KMS-11 (cell line): ENCODE measurements at regions not wholly inside any gene's neighbourhood (a gene's known extent, or its start where the extent isn't known, plus 50 kb on each side); places are given as distances from the start of the nearest gene placed in this dataset.

Experiments used
- H2AFZ ChIP-seq: fragments of 200-600 bp; sonication (generic); 2 replicates; pipeline ENCODE4 v1.6.1; 2016; ENCODE audit warnings: antibody characterized with exemption, mixed run types, low read depth
- H3K27ac ChIP-seq: fragments of 200-600 bp; sonication (generic); 2 replicates; pipeline ENCODE4 v1.6.1; 2016; ENCODE audit warnings: mild to moderate bottlenecking, mixed run types
- H3K27me3 ChIP-seq: fragments of 200-600 bp; sonication (generic); 2 replicates; pipeline ENCODE4 v1.6.1; 2017; ENCODE audit warnings: mild to moderate bottlenecking, low read depth, mixed run types, moderate library complexity; ENCODE audit not compliant: insufficient read depth
- H3K36me3 ChIP-seq: fragments of 200-600 bp; sonication (generic); 2 replicates; pipeline ENCODE4 v1.6.1; 2017; ENCODE audit warnings: mild to moderate bottlenecking, mixed run types; ENCODE audit not compliant: insufficient read depth
- H3K4me1 ChIP-seq: fragments of 200-600 bp; sonication (generic); 2 replicates; pipeline ENCODE4 v1.6.1; 2016; ENCODE audit warnings: mild to moderate bottlenecking, low read depth, mixed run types; ENCODE audit not compliant: poor library complexity, severe bottlenecking
- H3K4me2 ChIP-seq: fragments of 200-600 bp; sonication (generic); 2 replicates; pipeline ENCODE4 v1.7.0; 2016; ENCODE audit warnings: mild to moderate bottlenecking, mixed run types
- H3K4me3 ChIP-seq: fragments of 200-600 bp; sonication (generic); IDR thresholded peaks from 2 replicates; pipeline ENCODE4 v1.6.1; 2017; ENCODE audit warnings: low read depth, low read length, mixed read lengths; ENCODE audit not compliant: insufficient read depth
- H3K79me2 ChIP-seq: fragments of 200-600 bp; sonication (generic); 2 replicates; pipeline ENCODE4 v1.6.1; 2016; ENCODE audit warnings: low read depth, mixed run types; ENCODE audit not compliant: insufficient read depth
- H3K9ac ChIP-seq: fragments of 200-600 bp; sonication (generic); 2 replicates; pipeline ENCODE4 v1.6.1; 2016; ENCODE audit warnings: mild to moderate bottlenecking, mixed run types
- H4K20me1 ChIP-seq: fragments of 200-600 bp; sonication (generic); 2 replicates; pipeline ENCODE4 v1.6.1; 2016; ENCODE audit warnings: mild to moderate bottlenecking, mixed run types; ENCODE audit not compliant: insufficient read depth
- TF ChIP-seq, protein P1 (sequence below): fragments of 200-600 bp; sonication (generic); conservative IDR thresholded peaks from 2 replicates; pipeline ENCODE4 v1.6.1; 2017; ENCODE audit warnings: low read depth, mild to moderate bottlenecking, antibody characterized with exemption, low read length, moderate library complexity, mixed read lengths

DNA sequence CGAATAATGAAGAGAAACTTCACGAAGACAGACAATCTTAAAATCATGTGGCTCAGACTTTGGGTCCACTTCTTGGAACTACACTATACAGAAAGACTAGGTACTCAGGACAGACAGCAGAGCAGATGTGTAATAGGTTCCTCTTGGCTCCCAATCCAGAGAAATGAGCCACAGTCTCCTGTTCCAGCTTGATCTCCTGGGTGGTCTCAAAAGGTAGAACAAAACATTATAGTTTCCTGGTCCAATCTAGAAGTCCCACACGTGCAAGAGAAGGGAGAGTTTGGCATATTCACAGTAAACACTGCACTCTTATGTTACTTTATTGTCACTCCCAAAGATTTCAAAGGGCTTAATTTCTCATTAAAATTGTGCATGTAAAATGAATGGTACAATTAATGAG is 134.5 kb upstream of the FIBIN start:
- H2AFZ ChIP-seq = no peak overlapping the region
- TF ChIP-seq, protein P1, sequence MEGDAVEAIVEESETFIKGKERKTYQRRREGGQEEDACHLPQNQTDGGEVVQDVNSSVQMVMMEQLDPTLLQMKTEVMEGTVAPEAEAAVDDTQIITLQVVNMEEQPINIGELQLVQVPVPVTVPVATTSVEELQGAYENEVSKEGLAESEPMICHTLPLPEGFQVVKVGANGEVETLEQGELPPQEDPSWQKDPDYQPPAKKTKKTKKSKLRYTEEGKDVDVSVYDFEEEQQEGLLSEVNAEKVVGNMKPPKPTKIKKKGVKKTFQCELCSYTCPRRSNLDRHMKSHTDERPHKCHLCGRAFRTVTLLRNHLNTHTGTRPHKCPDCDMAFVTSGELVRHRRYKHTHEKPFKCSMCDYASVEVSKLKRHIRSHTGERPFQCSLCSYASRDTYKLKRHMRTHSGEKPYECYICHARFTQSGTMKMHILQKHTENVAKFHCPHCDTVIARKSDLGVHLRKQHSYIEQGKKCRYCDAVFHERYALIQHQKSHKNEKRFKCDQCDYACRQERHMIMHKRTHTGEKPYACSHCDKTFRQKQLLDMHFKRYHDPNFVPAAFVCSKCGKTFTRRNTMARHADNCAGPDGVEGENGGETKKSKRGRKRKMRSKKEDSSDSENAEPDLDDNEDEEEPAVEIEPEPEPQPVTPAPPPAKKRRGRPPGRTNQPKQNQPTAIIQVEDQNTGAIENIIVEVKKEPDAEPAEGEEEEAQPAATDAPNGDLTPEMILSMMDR = no peak

DNA sequence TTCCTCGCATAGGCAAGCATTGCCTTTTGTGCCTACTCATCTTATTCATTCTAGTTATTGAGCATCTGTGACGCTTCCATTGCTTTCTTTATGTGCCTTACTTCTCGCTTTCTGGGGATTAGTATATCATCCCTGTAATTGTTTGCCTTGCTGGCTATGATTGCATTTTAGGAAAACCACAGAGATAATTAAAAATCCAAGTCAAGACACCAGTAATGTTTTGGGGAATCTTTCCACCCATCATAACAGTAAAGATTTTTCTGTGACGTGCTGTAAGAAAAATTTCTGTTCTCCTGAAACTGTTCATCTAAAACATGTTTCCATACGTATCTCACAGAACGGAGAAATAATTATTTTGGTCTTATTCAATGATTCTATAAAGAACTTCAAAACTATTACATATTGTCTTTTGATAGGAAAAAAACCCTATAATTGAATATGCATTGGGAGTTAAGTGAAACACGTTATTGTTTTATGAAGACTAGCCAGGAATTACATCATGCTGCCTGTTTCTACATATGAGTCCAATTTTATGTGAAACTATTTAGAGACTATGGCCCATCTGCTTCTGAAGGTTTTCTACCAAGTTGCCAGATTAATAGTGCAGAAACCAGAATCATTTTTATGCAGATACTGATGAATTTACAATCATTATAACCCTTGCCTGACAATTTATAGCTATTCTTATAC is 133.7 kb upstream of the FIBIN start:
- no peaks in the 10 kb centered on the region for H4K20me1 ChIP-seq
- peaks cover 6% of the 10 kb centered on the region for H3K4me1 ChIP-seq
- no peak overlapping the region for H3K4me2 ChIP-seq
- no peaks in the 10 kb centered on the region for H3K79me2 ChIP-seq
- no peak overlapping the region for H3K4me3 ChIP-seq
- no peaks in the 10 kb centered on the region for H3K27me3 ChIP-seq
- H3K36me3 ChIP-seq = no peaks in the 10 kb centered on the region
- TF ChIP-seq, protein P1 = no peak
- no peak overlapping the region for H3K9ac ChIP-seq
- H2AFZ ChIP-seq = no peak overlapping the region
- no peak overlapping the region for H3K27ac ChIP-seq

More for the DNA sequence above, 134.5 kb upstream of the FIBIN start:
- no peaks in the 10 kb centered on the region for H3K27me3 ChIP-seq
- no peaks in the 10 kb centered on the region for H3K79me2 ChIP-seq
- H3K4me3 ChIP-seq = no peak overlapping the region
- H3K4me2 ChIP-seq = no peak overlapping the region
- H4K20me1 ChIP-seq = no peaks in the 10 kb centered on the region
- H3K27ac ChIP-seq = no peak overlapping the region
- no peaks in the 10 kb centered on the region for H3K36me3 ChIP-seq
- peaks cover 6% of the 10 kb centered on the region for H3K4me1 ChIP-seq
- H3K9ac ChIP-seq = no peak overlapping the region

DNA sequence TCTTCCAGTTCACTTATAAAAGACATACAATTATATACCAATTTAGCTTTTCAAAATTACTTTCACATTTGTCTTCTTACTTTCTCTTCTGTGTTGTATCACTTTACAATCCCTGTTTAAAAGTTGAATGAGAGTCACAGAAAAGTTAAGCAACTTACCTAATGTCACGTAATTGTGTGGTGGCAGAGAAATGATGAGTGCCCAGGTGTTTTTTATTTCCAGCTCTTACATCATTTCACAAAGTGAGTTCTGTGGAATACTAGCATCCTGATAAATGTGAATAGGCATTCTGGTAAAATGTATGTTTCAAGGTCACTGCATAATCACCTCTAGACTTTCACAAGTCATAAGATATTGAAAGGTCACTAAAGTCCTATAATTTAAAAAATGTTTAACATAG is 133.0 kb upstream of the FIBIN start:
- TF ChIP-seq, protein P1 = no peak
- Histone ChIP-seq H3K36me3 (no peaks in the 10 kb centered on the region), H3K79me2 (no peaks in the 10 kb centered on the region), H2AFZ (no peak overlapping the region), H3K27ac (no peak overlapping the region), H4K20me1 (no peaks in the 10 kb centered on the region), H3K27me3 (no peaks in the 10 kb centered on the region), H3K4me2 (no peak overlapping the region), H3K4me1 (peaks cover 6% of the 10 kb centered on the region), H3K4me3 (no peak overlapping the region), H3K9ac (no peak overlapping the region)

DNA sequence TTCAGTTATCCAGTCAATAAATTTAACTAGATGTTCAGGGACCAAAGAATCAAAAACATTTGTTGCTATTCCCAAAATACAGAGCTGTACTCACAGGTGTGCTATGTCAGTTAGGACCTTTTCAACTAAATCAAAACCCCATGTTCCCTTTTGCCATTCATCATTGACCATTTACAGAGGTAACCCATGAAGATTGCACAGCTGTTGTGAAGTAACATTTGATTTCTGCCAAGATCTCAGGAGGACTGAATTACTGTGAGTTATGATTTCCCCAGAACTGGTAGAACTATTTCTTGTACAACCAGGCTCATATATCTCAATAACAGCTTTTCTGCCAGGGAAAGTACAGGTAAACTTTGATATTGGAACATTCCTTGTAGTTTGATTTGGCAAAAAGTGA is 131.1 kb upstream of the FIBIN start:
- no peak overlapping the region for H3K27ac ChIP-seq
- no peaks in the 10 kb centered on the region for H3K27me3 ChIP-seq
- no peaks in the 10 kb centered on the region for H3K79me2 ChIP-seq
- peaks cover 6% of the 10 kb centered on the region for H3K4me1 ChIP-seq
- H3K4me3 ChIP-seq = no peak overlapping the region
- H2AFZ ChIP-seq = no peak overlapping the region
- H3K4me2 ChIP-seq = no peak overlapping the region
- H4K20me1 ChIP-seq = no peaks in the 10 kb centered on the region
- H3K9ac ChIP-seq = no peak overlapping the region
- no peaks in the 10 kb centered on the region for H3K36me3 ChIP-seq
- TF ChIP-seq, protein P1 = no peak
